GM19397 (cell line): ENCODE measurements at regions not wholly inside any gene's neighbourhood (a gene's known extent, or its start where the extent isn't known, plus 50 kb on each side); places are given as distances from the start of the nearest gene placed in this dataset.

Source experiments
- ATAC-seq: cut with Tn5 transposase; IDR thresholded peaks from one replicate; pipeline ENCODE4 v1.9.1; 2021; ENCODE audit warnings: mild to moderate bottlenecking, moderate library complexity; ENCODE audit not compliant: unreplicated experiment

DNA sequence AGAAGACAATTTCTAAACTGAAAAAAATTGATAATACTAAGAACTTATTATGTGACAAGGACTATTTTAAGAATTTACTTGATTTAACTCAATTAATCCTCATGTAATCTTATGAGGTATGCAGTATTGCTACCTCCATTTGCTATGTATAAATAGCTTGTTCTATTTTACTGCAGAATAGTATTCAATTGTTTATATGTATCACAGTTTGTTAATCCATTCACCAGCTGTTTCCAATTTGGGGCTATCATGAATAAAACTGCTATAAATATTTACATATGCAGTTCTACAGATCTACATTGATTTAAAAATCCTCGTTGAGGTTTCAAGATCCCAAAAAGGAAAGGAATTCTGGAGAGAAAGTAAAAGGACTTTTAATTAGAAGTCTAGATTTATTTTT is 54.8 kb upstream of the DOCK10 start:
- ATAC-seq, result no peak
